ENCODE measurements at regions not wholly inside any gene's neighbourhood (a gene's known extent, or its start where the extent isn't known, plus 50 kb on each side); places are given as distances from the start of the nearest gene placed in this dataset.
"Not testable (repeated sequence)": the region's sequence is repeated elsewhere in the genome, so short reads cannot be mapped to it uniquely, and the experiment has no call there.

- DNase-seq (ENCODE audit: extremely low read depth in 1 of 11, low read depth in 9 of 11, low spot score in 4 of 11): no peak
Observed at GRCh38 chr16:17917316-17918019, 419.1 kb downstream of the NPIPA8 start.

- no peak for DNase-seq (ENCODE audit: extremely low read depth in 1 of 11, low read depth in 9 of 11, low spot score in 4 of 11)
Observed at GRCh38 chr16:17915791-17916190, 420.7 kb downstream of the NPIPA8 start.

- DNase-seq (ENCODE audit: extremely low read depth in 1 of 11, low read depth in 9 of 11, low spot score in 4 of 11): no peak
Observed at GRCh38 chr16:17914168-17914567, 422.4 kb downstream of the NPIPA8 start.

DNA sequence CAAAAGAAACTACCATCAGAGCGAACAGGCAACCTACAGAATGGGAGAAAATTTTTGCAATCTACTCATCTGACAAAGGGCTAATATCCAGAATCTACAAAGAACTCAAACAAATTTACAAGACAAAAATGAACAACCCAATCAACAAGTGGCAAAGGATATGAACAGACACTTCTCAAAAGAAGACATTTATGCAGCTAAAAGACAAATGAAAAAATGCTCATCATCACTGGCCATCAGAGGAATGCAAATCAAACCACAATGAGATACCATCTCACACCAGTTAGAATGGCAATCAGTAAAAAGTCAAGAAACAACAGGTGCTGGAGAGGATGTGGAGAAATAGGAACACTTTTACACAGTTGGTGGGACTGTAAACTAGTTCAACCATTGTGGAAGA, 425.0 kb downstream of the NPIPA8 start:
- DNase-seq (ENCODE audit: extremely low read depth in 1 of 11, low read depth in 9 of 11, low spot score in 4 of 11): not testable (repeated sequence)

DNA sequence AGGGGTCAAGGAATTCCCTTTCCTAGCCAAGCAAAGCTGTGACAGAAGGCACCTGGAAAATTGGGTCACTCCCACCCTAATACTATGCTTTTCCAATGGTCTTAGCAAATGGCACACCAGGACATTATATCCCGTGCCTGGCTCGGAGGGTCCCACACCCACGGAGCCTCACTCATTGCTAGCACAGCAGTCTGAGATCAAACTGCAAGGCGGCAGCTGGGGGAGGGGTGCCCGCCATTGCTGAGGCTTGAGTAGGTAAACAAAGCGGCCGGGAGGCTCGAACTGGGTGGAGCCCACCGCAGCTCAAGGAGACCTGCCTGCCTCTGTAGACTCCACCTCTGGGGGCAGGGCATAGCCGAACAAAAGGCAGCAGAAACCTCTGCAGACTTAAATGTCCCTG, 429.9 kb downstream of the NPIPA8 start:
- DNase-seq (ENCODE audit: extremely low read depth in 1 of 11, low read depth in 9 of 11, low spot score in 4 of 11): not testable (repeated sequence)

DNA sequence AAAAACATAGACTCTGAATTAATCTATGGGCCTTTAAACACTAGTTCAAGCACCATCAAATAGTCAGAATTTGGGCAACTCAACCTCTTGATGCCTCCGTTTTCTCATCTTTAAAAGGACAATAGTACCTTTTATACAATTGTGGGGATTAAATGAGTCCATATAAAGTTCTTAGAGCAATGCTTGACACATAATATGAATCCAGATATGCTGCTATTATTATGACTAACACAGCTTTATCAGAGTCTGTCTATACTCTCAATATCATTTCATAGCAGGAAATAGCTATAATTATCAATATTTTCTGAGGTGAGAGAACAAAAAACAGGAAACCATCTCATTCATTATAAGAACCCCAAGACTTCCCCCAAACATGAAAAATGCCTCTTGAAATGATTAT, 430.5 kb upstream of the XYLT1 start:
- DNase-seq (ENCODE audit: extremely low read depth in 1 of 11, low read depth in 9 of 11, low spot score in 4 of 11): no peak

DNA sequence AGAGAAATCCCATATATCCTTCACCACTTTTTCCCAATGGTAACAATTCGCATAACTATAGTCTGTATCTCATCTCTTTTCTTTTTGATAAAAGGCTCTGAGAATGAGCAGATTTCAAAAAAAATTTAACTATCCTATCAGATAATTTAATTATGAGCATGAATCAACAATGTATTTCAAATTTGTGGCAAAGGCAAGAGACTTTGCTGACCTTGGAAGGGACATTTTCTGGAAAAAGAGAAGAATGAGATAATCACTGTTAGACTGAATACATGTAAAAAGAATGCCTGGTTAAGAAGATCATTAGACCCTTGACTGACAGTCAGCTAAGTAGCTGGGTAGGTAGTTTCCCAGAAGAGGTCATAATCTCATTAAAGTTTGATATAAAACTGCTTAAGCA, 428.4 kb upstream of the XYLT1 start:
- DNase-seq (ENCODE audit: extremely low read depth in 1 of 11, low read depth in 9 of 11, low spot score in 4 of 11): no peak

DNA sequence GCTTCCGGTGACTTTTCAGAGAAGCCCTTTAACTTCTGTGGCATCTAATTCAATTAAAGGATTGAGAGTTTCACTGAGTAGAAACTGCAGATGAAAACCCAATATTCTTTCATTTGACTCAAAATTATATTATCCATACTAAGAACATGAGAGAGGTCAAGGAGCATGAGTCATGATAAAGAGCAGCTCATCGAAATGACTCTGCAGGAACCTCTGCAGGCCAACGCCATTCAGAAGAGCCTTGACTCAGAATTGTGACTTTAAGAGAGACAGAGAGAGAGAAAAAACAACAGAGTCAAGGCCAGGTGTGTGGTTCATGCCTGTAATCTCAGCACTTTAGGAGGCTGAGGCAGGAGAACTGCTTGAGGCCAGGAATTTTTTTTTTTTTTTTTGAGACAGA, 417.2 kb upstream of the XYLT1 start:
- DNase-seq (ENCODE audit: extremely low read depth in 1 of 11, low read depth in 9 of 11, low spot score in 4 of 11): no peak

DNA sequence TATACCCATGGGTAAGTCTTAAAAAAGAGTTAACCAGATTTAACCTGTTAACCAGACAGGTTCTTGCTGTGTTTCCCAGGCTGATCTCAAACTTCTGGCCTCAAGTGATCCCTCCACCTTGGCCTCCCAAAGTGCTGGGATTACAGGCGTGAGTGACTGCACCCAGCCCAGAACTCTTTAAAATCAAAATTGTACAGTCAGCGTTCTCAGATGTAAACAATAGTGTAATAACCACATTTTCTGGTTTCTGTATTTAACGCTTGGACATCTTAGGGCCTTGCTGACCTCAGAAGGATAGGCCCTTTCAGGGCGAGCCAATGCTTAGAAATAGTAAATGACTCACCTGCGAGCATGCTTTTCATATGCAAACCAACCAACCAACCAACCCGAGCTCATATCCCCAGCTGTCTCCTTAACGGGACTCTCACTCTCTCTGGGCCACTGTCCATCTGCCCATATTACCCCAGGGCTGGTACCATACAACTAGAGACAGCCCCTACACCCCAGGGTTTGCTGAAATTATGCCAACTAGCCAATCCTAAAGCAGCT, 415.0 kb upstream of the XYLT1 start:
- DNase-seq (ENCODE audit: extremely low read depth in 1 of 11, low read depth in 9 of 11, low spot score in 4 of 11): no peak

- no peak for DNase-seq (ENCODE audit: extremely low read depth in 1 of 11, low read depth in 9 of 11, low spot score in 4 of 11)
Observed at GRCh38 chr16:17877821-17878360, 407.1 kb upstream of the XYLT1 start.

DNA sequence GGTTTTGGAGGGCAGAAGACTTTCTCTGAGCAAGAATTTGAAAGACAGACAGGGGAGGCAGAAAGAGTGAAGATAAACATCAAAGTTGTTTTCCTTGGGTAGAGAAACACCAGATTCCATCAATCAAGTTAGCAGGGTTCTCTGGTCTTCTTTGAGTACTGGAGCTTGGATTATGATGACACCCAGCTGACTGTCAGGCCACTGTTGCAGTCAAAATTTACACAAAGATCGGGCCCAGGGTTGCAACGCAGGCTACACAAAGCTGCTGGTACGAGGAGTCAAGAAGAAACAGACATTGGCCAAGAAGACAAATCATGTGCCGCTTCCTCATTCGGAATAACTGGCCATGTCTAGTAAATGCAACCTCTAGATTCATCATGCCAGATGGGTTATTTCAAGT, 396.2 kb upstream of the XYLT1 start:
- DNase-seq (ENCODE audit: extremely low read depth in 1 of 11, low read depth in 9 of 11, low spot score in 4 of 11): no peak

GRCh38 chr16:17861981-17862479, 391.3 kb upstream of the XYLT1 start:
- DNase-seq (ENCODE audit: extremely low read depth in 1 of 11, low read depth in 9 of 11, low spot score in 4 of 11): no peak

DNA sequence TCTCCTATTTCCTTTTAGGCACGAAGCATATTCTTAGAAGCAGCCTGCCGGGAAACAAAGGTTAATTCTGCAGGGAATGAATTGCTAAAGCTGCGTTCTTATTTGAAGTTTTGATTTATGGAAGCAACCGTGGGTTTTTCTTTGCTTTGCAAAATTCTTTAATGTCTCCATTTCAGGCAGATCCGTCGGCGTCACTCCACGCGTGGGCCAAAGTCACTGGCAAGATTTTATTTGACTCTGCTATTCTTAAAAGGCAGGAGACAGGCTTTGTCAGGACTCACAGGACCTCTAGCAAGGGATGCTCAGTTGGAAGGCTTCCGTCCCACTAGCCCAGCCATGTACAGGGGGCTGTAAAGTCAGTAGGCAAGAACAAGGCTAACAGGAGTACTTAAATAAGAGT, 387.3 kb upstream of the XYLT1 start:
- no peak for DNase-seq (ENCODE audit: extremely low read depth in 1 of 11, low read depth in 9 of 11, low spot score in 4 of 11)

DNA sequence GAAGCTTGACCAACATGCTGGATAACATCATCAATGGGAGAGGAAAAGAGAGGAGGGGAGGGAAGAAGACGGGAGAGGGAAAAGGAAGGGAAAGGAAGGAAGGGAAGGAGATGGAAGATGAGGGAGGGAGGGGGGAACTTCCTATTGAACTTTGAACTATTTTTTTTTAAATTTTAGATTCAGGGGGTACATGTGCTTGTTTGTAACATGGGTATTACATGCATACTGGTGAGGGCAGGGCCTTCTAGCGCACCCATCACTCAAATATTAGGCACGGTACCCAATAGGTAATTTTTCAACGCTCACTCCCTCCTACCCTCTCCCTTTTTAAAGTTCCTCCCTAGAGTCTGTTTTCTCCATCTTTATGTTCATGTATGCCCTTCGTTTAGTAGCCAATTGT, 383.2 kb upstream of the XYLT1 start:
- DNase-seq (ENCODE audit: extremely low read depth in 1 of 11, low read depth in 9 of 11, low spot score in 4 of 11): no peak

DNA sequence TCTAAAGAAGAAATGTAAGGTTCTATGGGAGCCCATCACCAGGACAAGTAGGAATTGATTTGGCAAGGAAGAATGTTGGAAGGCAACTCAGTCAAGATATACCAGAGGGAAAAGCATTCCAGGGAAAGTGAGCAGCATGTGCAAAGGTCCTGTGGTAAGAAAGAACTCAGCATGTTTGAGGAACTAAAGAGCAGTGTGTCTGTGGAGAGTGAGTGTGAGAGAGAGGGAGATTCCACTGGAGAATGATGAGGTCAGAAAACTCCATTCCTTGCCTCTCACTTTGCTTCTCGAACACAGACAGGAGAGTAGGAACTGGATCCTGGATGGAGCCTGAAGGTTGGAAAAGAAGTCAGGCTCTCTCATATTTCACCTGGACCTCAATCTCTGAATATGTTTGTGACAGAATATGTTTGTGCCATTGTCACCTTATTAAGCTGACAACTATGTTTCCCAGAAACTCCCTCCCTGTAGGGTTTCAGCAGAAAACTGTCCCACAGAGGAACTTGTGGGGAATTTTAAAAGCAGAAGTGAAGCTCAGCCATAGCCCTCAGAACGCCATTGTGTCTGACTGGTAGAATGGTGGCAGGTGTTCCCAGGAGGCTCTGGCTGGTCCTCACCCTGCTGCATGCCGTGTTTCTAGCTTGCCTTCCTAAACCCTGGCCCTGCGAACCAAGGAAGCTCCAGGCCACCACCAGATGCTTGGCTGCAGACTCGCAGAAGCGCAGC, 382.4 kb upstream of the XYLT1 start:
- DNase-seq (ENCODE audit: extremely low read depth in 1 of 11, low read depth in 9 of 11, low spot score in 4 of 11): no peak

- no peak for DNase-seq (ENCODE audit: extremely low read depth in 1 of 11, low read depth in 9 of 11, low spot score in 4 of 11)
Observed at GRCh38 chr16:17850581-17851250, 380.0 kb upstream of the XYLT1 start.

DNA sequence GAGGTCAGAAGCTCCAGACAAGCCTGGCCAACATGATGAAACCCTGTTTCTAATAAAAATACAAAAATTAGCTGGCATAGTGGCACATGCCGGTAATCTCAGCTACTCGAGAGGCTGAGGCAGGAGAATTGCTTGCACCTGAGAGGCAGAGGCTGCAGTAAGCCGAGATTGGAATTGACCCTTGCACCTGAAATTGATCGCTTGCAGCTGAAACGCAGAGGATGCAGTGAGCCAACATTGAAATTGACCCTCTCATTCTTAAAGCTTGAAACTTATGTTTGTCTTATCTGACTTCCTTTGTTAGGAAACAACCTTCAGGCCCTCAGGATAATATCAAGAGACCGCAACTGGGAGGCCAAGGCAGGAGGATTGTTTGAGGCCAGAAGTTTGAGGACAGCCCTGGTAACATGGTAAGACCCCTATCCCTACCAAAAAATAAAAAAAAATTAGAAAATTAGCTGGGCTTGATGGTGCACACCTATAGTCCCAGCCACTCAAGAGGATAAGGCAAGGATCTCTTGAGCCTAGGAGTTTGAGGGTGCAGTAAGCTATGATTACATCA, 376.6 kb upstream of the XYLT1 start:
- no peak for DNase-seq (ENCODE audit: extremely low read depth in 1 of 11, low read depth in 9 of 11, low spot score in 4 of 11)

DNA sequence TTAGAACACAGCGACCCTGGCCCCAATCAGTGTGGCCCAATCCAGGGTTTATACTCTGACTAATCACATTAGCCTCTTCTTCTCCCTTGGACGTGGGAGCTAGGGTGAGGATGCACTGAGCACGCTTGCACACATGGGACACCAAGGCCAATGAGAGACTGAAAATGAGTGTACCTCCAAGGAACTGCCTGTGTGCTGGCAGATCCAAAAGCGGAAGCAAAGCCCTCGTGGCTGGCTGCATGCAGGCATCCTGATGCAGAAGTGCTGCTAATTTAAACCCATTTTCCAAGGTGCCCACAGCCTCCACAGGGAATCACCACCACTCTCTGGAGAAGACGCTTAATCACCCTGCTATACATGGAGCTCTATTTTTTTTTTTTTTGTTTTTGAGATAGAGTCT, 375.3 kb upstream of the XYLT1 start:
- no peak for DNase-seq (ENCODE audit: extremely low read depth in 1 of 11, low read depth in 9 of 11, low spot score in 4 of 11)

- no peak for DNase-seq (ENCODE audit: extremely low read depth in 1 of 11, low read depth in 9 of 11, low spot score in 4 of 11)
Observed at GRCh38 chr16:17845031-17845430, 374.3 kb upstream of the XYLT1 start.
